ENCODE measurements at regions not wholly inside any gene's neighbourhood (a gene's known extent, or its start where the extent isn't known, plus 50 kb on each side); places are given as distances from the start of the nearest gene placed in this dataset.

DNA sequence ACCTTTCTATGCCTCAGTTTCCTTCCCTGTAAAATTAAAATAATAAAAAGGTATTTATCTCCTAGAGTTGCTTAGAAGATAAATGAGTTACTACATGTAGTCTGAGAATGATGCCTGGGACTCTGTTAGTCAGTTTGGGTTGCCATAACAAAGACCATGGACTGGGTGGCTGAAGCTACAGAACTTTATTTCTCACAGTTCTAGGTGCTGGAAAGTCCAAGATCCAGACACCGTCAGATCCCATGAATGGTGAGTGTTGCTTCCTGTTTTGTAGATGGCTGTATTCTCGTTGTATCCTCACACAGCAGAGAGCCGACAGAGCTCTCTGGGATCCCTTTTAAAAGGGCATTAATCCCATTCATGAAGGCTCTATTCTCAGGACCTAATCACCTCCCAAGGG lies 64.0 kb upstream of the LTA4H start:
- TF ChIP-seq ZNF331 (CRISPR knock-in tag; IDR thresholded peaks at IDR 0.05; ENCODE audit: low read depth) (no peak), POLR2AphosphoS5 (IDR thresholded peaks at IDR 0.05; ENCODE audit: low read depth) (no peak), EZH2 (IDR thresholded peaks at IDR 0.05; ENCODE audit: low read depth, unreplicated experiment) (no peak), ZNF114 (CRISPR knock-in tag; IDR thresholded peaks at IDR 0.05) (no peak), EZH2phosphoT487 (IDR thresholded peaks at IDR 0.05; ENCODE audit: unreplicated experiment) (no peak), JUNB (IDR thresholded peaks at IDR 0.05; ENCODE audit: unreplicated experiment) (no peak), CREB1 (CRISPR knock-in tag; IDR thresholded peaks at IDR 0.05; ENCODE audit: low read depth) (no peak)
- TF ChIP-seq, protein P1, sequence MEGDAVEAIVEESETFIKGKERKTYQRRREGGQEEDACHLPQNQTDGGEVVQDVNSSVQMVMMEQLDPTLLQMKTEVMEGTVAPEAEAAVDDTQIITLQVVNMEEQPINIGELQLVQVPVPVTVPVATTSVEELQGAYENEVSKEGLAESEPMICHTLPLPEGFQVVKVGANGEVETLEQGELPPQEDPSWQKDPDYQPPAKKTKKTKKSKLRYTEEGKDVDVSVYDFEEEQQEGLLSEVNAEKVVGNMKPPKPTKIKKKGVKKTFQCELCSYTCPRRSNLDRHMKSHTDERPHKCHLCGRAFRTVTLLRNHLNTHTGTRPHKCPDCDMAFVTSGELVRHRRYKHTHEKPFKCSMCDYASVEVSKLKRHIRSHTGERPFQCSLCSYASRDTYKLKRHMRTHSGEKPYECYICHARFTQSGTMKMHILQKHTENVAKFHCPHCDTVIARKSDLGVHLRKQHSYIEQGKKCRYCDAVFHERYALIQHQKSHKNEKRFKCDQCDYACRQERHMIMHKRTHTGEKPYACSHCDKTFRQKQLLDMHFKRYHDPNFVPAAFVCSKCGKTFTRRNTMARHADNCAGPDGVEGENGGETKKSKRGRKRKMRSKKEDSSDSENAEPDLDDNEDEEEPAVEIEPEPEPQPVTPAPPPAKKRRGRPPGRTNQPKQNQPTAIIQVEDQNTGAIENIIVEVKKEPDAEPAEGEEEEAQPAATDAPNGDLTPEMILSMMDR (conservative IDR thresholded peaks at IDR 0.05; ENCODE audit: low read depth in 2 of 2) = no peak
- TF ChIP-seq, protein P2, sequence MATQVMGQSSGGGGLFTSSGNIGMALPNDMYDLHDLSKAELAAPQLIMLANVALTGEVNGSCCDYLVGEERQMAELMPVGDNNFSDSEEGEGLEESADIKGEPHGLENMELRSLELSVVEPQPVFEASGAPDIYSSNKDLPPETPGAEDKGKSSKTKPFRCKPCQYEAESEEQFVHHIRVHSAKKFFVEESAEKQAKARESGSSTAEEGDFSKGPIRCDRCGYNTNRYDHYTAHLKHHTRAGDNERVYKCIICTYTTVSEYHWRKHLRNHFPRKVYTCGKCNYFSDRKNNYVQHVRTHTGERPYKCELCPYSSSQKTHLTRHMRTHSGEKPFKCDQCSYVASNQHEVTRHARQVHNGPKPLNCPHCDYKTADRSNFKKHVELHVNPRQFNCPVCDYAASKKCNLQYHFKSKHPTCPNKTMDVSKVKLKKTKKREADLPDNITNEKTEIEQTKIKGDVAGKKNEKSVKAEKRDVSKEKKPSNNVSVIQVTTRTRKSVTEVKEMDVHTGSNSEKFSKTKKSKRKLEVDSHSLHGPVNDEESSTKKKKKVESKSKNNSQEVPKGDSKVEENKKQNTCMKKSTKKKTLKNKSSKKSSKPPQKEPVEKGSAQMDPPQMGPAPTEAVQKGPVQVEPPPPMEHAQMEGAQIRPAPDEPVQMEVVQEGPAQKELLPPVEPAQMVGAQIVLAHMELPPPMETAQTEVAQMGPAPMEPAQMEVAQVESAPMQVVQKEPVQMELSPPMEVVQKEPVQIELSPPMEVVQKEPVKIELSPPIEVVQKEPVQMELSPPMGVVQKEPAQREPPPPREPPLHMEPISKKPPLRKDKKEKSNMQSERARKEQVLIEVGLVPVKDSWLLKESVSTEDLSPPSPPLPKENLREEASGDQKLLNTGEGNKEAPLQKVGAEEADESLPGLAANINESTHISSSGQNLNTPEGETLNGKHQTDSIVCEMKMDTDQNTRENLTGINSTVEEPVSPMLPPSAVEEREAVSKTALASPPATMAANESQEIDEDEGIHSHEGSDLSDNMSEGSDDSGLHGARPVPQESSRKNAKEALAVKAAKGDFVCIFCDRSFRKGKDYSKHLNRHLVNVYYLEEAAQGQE (IDR thresholded peaks at IDR 0.05; ENCODE audit: unreplicated experiment) = no peak
